ENCODE measurements at regions not wholly inside any gene's neighbourhood (a gene's known extent, or its start where the extent isn't known, plus 50 kb on each side); places are given as distances from the start of the nearest gene placed in this dataset.

DNA sequence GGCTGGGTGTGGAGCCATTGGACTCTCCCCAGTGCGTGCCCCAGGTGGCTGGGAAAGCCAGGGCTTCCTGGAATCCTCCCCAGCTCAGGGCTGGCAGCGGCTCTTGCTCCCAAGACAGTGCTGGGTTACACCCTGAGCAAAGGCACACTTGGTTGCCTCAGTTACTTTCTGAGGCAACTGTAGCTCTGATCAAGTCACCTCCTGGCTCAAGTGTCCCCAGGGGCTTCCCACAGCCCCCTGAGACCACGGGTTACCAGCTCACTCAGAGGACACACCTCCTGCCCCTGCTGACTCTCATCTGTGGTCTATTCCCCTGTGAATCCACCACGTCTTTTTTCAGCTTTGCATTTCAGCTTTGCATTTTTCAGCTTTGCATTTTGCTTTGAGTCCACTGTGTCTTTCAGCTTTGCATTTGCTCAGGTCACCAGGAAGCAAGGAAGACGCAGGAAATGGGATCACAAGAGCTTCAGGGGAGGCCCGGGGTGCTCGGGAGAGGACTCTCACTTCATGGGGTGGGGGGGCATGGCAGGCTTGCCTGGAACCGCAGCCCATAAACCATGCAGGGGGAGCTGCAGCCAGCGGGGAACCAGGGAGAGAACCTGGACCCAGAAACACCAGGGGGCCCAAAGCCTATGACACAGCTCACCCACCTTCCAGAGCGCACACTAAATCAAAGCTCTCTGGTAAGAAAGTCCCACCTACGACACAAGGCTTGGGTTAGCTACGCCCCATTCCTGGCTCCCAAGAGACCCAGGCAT lies 138.0 kb upstream of the ASB18 start:
- TF ChIP-seq, protein P1, sequence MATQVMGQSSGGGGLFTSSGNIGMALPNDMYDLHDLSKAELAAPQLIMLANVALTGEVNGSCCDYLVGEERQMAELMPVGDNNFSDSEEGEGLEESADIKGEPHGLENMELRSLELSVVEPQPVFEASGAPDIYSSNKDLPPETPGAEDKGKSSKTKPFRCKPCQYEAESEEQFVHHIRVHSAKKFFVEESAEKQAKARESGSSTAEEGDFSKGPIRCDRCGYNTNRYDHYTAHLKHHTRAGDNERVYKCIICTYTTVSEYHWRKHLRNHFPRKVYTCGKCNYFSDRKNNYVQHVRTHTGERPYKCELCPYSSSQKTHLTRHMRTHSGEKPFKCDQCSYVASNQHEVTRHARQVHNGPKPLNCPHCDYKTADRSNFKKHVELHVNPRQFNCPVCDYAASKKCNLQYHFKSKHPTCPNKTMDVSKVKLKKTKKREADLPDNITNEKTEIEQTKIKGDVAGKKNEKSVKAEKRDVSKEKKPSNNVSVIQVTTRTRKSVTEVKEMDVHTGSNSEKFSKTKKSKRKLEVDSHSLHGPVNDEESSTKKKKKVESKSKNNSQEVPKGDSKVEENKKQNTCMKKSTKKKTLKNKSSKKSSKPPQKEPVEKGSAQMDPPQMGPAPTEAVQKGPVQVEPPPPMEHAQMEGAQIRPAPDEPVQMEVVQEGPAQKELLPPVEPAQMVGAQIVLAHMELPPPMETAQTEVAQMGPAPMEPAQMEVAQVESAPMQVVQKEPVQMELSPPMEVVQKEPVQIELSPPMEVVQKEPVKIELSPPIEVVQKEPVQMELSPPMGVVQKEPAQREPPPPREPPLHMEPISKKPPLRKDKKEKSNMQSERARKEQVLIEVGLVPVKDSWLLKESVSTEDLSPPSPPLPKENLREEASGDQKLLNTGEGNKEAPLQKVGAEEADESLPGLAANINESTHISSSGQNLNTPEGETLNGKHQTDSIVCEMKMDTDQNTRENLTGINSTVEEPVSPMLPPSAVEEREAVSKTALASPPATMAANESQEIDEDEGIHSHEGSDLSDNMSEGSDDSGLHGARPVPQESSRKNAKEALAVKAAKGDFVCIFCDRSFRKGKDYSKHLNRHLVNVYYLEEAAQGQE (IDR thresholded peaks at IDR 0.05; ENCODE audit: insufficient replicate concordance, low read depth): no peak
- TF ChIP-seq CTCF (IDR thresholded peaks at IDR 0.05; ENCODE audit: insufficient read depth, low read length): no peak
- no peak for TF ChIP-seq POLR2AphosphoS5 (IDR thresholded peaks at IDR 0.05; ENCODE audit: low read depth)
- no peak for TF ChIP-seq GABPA (IDR thresholded peaks at IDR 0.05; ENCODE audit: low read depth)

All from HL-60 (cell line).